ENCODE measurements at regions not wholly inside any gene's neighbourhood (a gene's known extent, or its start where the extent isn't known, plus 50 kb on each side); places are given as distances from the start of the nearest gene placed in this dataset.

DNA sequence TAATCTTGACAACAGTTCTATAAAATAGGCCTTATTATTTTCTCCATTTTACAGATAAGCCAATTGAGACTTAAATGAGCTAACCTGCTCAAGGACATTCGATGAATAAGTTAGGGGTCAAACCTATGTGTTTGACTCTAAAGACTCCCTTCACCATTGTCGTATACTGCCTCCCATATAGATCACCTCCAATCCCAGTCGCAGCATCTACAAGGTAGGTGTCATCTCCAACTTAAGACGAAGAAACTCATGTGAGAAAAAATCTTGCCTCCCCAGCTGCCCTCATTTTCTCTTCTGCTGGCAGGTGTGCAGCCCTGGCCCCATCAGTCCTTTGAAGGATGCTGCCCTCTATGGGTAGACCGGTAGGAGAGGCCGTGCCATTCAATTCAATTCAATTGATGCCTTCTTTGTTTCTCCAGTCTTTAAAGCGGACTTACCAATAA, 75.2 kb upstream of the SMARCA2 start:
- DNase-seq = no peak

DNA sequence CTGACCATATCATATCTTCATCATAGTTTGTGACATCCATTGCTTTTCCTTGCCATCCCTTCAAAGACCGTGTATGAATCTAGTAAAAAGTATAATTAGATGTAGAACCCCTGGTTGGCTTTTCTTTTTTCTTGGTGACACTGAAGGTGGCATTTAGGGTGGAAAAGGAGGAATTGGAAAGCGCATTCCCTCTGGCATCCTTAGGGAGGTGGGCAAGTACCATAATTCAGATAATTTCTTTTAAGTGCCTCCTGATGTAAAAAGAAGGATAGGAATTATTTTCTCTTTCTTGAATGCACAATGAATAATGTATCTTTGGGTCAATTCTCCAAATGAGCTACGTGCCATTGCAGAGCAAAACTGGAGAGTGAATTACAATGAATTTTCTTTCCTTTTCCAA, 73.2 kb upstream of the SMARCA2 start:
- no peak for DNase-seq

DNA sequence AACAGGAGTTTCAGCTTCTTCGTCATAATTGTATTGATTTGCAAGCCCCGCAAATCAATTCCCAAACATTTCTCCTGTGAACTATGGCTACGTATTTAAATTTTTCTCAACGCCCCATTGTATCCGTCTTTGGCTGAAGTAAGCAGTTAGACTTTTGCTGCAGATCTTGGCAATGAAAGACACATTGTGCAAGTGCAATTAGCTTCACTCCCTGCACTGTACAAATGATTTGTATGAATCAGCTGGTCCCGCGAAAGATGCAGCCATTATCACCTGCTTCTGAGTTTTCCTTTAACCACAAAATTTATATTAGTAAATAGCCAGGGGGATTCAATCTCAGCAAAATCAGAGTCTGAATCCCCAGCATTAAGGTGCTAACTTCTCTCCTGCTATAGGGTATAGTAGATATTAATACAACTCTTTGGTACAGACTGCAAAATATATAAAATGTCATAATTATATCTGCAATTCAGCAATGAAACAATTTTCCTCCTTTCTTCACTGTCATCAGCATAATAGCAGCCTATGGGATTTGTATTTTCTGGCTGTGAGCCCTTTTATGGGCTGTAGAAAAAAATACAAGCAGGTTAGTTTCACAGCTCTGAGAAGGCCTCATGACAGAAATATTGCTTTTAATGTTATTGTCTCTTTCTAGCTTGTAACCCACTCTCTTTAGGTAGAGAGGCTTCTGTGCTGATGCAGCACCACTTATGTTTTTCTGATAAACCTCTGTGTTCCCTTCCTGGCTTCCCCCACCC, 68.4 kb upstream of the SMARCA2 start:
- no peak for DNase-seq

DNA sequence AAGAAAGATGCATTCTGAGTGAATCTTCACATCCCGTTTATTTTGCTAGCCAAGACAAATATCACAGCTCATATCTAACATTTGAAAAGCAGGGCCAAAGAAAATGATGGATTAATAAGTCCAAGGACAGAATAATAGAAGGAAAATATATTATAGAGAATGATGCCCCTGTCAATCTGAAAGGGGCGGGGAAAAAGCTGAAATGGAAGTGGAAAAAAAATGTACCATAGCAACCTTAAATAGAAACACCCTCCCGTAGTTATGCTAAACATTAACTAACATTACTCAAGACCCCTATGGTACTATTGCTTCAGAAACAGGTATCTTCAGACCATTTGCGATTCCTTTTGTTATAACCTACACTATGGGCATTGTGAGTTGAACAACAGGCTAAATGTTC, 67.7 kb upstream of the SMARCA2 start:
- DNase-seq = no peak

DNA sequence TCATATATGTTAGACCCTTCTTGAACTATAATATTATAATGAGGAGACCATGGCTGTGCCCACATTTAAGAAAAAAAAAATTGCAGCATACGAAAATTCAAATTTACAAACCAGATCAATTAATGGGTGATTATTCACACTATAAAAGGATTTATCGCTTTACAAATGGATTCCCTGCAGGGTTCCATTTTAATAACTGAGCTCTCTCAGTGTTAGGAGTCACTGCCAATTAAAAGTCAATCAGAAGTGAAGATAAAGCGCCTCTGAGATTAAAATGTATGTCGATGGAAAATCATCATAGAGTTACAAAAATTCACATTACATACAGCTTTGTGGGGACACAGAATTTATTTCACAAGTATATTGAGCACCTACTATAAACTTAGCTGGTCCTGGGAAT, 66.6 kb upstream of the SMARCA2 start:
- DNase-seq = no peak

DNA sequence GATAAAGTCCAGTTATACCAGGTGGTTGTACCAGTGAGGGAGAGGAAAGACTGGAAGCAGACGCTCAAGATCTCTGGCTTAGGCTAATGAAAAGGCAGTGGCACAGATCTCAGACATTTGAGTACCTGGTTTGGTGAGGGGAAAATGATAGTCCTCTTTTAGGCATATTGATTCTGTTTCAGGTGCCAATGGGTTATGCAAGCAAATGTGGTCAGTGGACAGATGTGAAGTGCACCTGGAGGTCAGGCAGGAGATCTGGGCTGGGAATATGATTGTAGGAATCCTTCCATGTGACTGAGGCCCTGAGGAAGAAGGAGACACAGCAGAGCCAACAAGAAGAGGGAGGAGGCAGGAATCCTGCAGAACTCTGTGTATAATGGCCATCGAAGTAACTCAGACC, 63.7 kb upstream of the SMARCA2 start:
- no peak for DNase-seq

DNA sequence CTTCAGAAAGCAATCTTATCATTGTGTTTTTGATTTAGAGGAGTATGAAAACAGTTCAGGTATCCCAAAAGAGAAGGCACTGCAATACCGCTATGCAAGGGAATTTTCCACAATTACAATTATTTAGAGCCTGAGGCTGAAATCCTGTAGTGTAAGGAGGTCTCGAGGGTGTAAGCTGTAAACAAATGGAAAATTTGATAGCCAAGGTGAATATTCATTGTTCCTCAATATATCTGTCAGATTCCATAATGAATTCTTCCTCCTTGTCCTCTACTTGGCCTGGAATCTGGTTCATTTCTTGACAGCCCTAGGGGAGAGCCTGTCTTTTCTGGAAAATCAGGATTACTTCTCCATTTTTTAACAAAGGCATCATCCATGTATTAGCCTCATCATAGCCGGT, 63.1 kb upstream of the SMARCA2 start:
- no peak for DNase-seq

DNA sequence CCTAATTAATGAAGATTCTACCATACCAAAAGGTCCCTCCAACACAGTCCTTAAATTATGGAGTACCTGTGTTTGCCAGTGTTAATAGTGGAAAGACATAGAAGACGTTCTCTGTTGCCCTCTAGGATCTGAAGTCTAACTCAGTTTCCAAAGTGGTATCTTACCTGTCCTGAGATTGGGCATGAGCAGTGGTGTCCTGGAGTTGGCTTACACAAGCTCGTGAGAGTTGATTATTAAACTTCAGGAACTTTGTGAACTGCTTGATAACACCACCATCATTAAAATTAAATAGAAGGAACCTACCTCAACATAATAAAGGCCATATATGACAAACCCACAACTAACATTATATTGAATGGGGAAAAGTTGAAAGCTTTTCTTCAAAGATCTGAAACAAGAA, 60.9 kb upstream of the SMARCA2 start:
- no peak for DNase-seq

DNA sequence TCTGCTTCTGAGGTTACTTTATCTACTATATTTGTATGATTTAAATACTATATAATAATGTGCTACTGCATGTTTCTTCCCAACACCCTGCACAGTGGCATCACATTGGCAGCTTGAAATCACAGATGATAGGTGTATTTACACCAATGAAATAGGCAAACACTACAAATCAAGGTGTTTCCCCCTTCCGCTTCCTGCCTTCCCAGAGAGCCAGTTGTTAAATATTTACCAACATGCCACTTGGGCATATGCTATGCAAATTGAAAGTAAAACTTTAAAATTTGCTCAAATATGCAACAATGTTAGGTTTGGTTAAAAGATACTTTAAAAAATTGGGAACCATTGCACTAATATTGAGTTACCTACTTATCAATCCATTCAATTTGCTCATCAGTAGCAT, 58.2 kb upstream of the SMARCA2 start:
- no peak for DNase-seq

DNA sequence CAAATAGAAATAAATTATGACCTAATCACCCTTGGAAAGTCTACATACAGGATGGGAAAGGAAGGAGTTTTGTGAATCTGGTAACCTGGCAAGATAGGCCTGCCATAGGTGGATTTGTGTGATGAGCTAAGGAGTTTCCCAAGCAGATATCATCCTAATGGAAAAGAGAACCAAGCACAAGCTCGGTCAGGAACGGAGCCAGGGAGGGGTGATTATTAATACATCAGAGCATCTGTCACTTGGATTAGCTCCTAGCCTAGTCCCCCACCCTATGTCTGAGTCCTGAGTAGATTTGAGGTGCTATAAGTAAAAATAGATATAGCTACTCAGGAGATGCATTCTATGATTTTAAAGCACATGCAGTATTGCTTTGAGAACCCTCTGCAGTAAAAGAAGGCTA, 57.3 kb upstream of the SMARCA2 start:
- DNase-seq = no peak

DNA sequence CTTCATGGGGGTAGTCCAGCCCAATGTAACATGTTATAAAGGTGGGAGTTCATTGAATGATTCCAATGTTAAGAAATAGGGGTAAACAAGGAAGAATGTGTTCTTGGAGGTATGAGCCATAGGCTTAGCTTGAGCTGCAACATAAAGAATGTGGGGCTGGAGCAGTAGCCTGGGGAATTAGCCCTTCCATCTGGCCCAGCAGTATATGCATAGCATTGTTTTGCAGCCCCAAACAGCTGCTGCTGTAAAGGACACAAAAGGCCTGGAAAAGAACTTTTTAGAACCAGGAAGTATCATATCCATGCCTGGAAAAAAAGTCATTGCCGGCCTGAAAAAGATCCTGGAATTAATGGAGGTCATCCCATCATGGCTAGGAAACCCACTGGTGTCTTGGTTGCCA, 55.8 kb upstream of the SMARCA2 start:
- DNase-seq = no peak

DNA sequence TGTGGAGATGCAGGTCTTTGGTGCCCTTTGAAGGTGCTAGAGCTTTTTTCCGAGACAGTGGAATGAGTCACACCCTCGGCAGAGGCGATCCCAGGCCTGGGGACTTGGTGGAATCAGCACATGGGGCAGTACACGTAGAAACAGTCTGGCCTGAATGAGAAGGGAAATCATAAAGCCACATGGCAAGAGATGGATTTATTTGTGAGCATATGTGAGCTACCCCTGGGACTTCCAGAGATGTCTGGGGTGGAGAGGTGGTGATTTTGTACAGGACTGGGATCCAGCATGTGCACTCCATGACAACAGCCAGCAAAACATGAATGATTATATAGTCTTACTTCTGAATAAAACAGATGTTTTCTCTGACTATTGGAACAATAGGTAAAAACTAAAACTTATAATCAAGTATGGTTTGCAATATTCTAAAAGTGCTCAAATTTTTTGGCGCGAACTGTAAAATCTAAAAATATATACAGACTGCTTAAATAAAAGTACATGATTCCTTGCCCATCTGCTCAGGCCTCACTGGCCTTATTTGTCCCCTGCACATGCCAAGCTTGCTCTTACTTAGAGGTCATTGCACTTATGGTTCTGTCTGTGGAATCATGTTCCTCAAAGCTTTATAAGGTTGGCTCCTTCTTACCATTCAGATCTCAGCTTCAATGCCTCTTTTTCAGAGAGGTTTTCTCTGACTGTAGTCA, 54.7 kb upstream of the SMARCA2 start:
- DNase-seq = no peak

DNA sequence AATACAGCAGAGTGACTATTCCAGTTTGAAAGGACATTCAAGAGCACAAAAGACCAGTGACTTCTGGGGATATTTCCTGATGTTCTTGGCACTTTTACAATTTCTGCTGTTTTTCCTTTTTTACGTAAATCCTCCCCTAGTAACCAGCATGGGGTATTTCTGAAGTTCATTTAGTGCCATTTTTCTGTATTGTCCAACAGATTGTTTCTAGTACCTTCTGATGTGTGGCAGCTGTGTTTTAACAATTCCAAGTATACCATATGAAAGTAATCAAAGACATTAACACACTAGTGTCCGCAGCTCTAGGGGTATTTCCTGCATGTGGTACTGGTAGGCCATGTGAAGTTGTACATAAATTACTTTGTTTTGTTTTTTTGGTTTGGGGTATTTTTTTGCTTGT, 53.0 kb upstream of the SMARCA2 start:
- no peak for DNase-seq

DNA sequence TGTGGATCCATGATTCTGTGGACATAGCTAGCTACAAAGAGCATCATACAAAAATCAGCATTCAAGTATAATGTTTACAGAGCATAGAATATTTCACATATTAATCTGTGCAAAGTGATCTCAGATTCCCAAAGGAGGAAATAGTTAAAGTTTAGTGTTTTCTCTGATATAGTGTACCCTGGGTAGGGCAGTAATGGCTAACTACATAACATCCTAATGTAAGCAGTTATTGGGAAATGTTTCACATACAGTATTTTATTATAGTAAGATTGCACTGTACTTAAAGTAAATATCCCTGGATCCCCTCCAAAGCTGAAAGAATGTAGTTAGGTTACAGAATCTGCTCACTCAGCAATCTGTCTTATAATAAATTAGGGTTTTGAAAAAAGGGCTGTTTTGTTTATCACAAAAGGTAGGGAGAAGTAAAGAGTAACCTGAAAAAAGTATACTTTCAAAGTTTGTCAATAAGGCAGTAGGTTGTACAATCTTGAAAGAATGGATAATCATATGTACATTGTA, 52.5 kb upstream of the SMARCA2 start:
- no peak for DNase-seq

DNA sequence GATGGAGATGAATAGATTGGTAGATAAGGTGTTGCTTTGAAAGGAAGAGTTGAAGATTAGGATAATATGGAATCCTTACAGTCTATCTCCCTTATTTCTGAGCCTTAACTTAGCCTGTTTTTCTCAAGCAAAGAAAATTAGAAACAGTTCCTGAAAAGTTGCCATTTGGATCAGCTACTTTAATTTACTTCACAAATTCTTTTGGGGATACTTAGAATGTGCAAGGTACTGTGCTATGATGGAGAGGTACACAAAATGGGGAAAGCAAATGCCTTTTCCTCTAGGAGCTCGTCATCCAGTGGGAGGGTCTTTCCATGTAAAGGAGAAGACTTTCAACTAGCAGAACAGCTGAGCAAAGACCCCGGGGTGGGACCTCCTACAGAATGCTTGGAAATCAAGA, 51.1 kb upstream of the SMARCA2 start:
- DNase-seq = no peak
